CD4-positive, alpha-beta memory T cell (primary cell): ENCODE measurements at regions not wholly inside any gene's neighbourhood (a gene's known extent, or its start where the extent isn't known, plus 50 kb on each side); places are given as distances from the start of the nearest gene placed in this dataset.
A peak's percentile ranks its signal among the peaks of the same experiment; 100 is the strongest.
"Not testable (repeated sequence)": the region's sequence is repeated elsewhere in the genome, so short reads cannot be mapped to it uniquely, and the experiment has no call there.

Experiments
- CTCF ChIA-PET: fragments of 350-600 bp; sonication (Branson Sonifier 250); formaldehyde crosslinking; loops from one replicate; lab custom pipeline; 2021; ENCODE audit warnings: inconsistent platforms; ENCODE audit not compliant: partially characterized antibody; lab: Charles Lee
- POLR2A ChIA-PET: fragments of 350-600 bp; sonication (Branson Sonifier 250); formaldehyde crosslinking; loops from one replicate; lab custom pipeline; 2021; ENCODE audit not compliant: partially characterized antibody; lab: Charles Lee
- DNase-seq, 5 donors: peaks; one replicate each; pipeline versions ENCODE4 v3.0.0 to v3.0.0-alpha.2; 2020 to 2022; ENCODE audit warnings: mixed read lengths in 1 of 5
- H3K27ac ChIP-seq: one replicate; pipeline ENCODE4 v1.7.0; 2013; ENCODE audit warnings: low read depth, low read length
- H3K27me3 ChIP-seq: 2 replicates; pipeline ENCODE4 v1.7.0; 2013; ENCODE audit warnings: mild to moderate bottlenecking, low read length, moderate library complexity; ENCODE audit not compliant: insufficient read depth
- H3K36me3 ChIP-seq: 2 replicates; pipeline ENCODE4 v1.7.0; 2013; ENCODE audit warnings: mild to moderate bottlenecking, low read length, moderate library complexity; ENCODE audit not compliant: insufficient read depth
- H3K4me1 ChIP-seq: 2 replicates; pipeline ENCODE4 v1.7.0; 2013; ENCODE audit warnings: mild to moderate bottlenecking, low read length, moderate library complexity; ENCODE audit not compliant: insufficient read depth
- H3K4me3 ChIP-seq, 2 donors: one replicate each; pipeline ENCODE4 v1.7.0; 2013; ENCODE audit warnings: low read length in 2 of 2, mild to moderate bottlenecking in 1 of 2
- H3K9me3 ChIP-seq, 2 donors: one replicate each; pipeline ENCODE4 v1.7.0; 2013; ENCODE audit warnings: low read length in 2 of 2, control low read depth in 1 of 2; ENCODE audit not compliant: control insufficient read depth in 1 of 2
- H3K27ac Mint-ChIP-seq, 7 donors: one replicate each; pipeline ENCODE4 v1.8.0; 2020 to 2021; ENCODE audit warnings: mixed read lengths in 7 of 7, mild to moderate bottlenecking in 6 of 7, inconsistent platforms in 3 of 7, moderate library complexity in 3 of 7
- H3K27me3 Mint-ChIP-seq, 2 donors: one replicate each; pipeline ENCODE4 v1.8.0; 2020 to 2021; ENCODE audit warnings: mixed read lengths in 2 of 2
- H3K36me3 Mint-ChIP-seq, 2 donors: one replicate each; pipeline ENCODE4 v1.8.0; 2020 to 2021; ENCODE audit warnings: mixed read lengths in 2 of 2, inconsistent platforms in 1 of 2, mild to moderate bottlenecking in 1 of 2
- H3K4me1 Mint-ChIP-seq, 4 donors: one replicate each; pipeline ENCODE4 v1.8.0; 2020 to 2021; ENCODE audit warnings: mixed read lengths in 4 of 4, mild to moderate bottlenecking in 1 of 4
- H3K4me3 Mint-ChIP-seq, 8 donors: one replicate each; pipeline ENCODE4 v1.8.0; 2020 to 2021; ENCODE audit warnings: mixed read lengths in 8 of 8, mild to moderate bottlenecking in 7 of 8, moderate library complexity in 6 of 8, inconsistent platforms in 3 of 8
- H3K9me3 Mint-ChIP-seq, 8 donors: one replicate each; pipeline ENCODE4 v1.8.0; 2020 to 2021; ENCODE audit warnings: mixed read lengths in 8 of 8, mild to moderate bottlenecking in 5 of 8, inconsistent platforms in 3 of 8, moderate library complexity in 1 of 8
- intact Hi-C: fragments of 100-400 bp; cut with micrococcal nuclease; formaldehyde crosslinking; loops from one replicate; pipeline ENCODE4 v1.15.1; 2023

DNA sequence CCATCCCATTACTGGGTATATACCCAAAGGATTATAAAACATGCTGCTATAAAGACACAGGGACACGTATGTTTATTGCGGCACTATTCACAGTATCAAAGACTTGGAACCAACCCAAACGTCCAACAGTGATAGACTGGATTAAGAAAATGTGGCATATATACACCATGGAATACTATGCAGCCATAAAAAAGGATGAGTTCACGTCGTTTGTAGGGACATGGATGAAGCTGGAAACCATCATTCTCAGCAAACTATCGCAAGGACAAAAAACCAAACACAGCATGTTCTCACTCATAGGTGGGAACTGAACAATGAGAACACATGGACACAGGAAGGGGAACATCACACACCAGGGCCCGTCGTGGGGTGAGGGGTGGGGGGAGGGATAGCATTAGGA, 106.1 kb downstream of the CHD1L start:
- H3K4me3 ChIP-seq, H3K27me3 ChIP-seq, H3K27ac Mint-ChIP-seq, intact Hi-C loops, H3K27ac ChIP-seq, H3K36me3 Mint-ChIP-seq, DNase-seq, H3K4me1 ChIP-seq, H3K4me1 Mint-ChIP-seq, POLR2A ChIA-PET, H3K4me3 Mint-ChIP-seq, H3K9me3 ChIP-seq, H3K36me3 ChIP-seq: not testable (repeated sequence)
- peaks cover 24 to 32% of the 10 kb centered on the region in 2 donors for H3K27me3 Mint-ChIP-seq
- CTCF ChIA-PET, result interaction anchor here (1.2 kb wide), 1 partner anchor 12 kb away, joined by 4 read pairs; no protein-coding TSS in a partner anchor
- peaks cover 0 to 20% (median 2%) of the 10 kb centered on the region in 8 donors for H3K9me3 Mint-ChIP-seq

DNA sequence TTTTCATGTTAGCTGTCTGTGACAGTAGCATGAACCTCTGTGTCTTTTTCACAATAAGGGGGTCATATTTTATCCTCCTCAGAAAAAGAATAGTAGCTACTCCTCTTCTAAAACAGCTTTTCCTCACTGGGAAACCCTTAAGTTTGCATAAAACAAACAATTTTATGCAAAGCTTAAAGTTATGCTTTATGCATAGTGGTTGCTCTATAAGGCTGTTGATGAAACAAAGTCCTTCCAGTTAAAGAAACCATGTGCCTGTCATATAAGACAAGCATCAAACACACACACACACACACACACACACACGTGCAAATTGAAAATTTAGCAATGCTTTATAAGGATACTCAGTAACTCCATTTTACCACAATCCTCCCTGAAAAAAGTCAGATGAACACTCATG, 107.0 kb downstream of the CHD1L start:
- no peaks in the 10 kb centered on the region for H3K36me3 Mint-ChIP-seq
- Histone ChIP-seq H3K36me3 (no peaks in the 10 kb centered on the region), H3K9me3 (no peaks in the 10 kb centered on the region), H3K27me3 (no peaks in the 10 kb centered on the region), H3K4me1 (no peaks in the 10 kb centered on the region), H3K4me3 (no peak overlapping the region), H3K27ac (no peak overlapping the region)
- POLR2A ChIA-PET, result no interaction called here
- H3K9me3 Mint-ChIP-seq, result peaks cover 0 to 16% (median 1%) of the 10 kb centered on the region in 8 donors
- intact Hi-C loops, result no loop called here
- CTCF ChIA-PET, result no interaction called here
- no peak overlapping the region for H3K4me3 Mint-ChIP-seq
- no peak overlapping the region for H3K27ac Mint-ChIP-seq
- peaks cover 21 to 25% of the 10 kb centered on the region in 2 donors for H3K27me3 Mint-ChIP-seq
- no peak for DNase-seq
- no peaks in the 10 kb centered on the region for H3K4me1 Mint-ChIP-seq

DNA sequence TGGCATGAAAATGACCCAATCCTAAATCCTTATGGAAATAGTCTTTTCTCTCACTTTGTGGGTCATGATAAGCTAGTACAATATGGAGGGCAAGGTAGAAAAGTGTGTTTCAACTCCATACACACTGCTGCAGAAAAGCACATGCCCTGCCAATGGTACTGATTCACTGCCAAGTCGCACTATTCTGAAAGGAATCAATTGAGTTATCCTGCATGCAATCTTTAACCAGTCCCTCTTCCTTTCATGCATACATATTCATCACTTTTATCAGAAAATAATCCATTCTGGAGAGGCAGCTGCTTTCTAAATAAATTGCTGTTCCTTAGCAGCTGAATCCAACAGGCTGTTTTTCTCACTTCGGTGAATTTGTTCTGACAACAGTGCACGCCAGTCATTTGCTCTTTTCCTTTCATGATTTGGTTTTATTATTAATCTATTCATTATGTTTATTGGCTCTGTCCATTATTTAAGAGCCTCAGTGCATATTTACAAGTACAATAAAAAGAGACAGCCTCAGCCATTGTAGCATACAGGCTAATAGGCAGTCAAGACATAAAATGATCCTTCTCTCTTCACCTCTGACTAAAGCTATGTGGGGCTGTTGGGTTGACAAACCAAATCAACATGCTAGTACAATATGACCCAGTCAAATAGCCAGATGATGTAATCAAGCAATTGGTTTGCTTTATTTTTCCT, 108.8 kb downstream of the CHD1L start:
- H3K9me3 Mint-ChIP-seq, result peaks cover 0 to 8% (median 0%) of the 10 kb centered on the region in 8 donors
- H3K4me1 Mint-ChIP-seq, result no peaks in the 10 kb centered on the region
- no peak overlapping the region for H3K4me3 Mint-ChIP-seq
- peaks cover 7 to 9% of the 10 kb centered on the region in 2 donors for H3K27me3 Mint-ChIP-seq
- H3K4me3 ChIP-seq, result no peak overlapping the region
- H3K27me3 ChIP-seq, result no peaks in the 10 kb centered on the region
- intact Hi-C loops, result no loop called here
- no peak for DNase-seq
- CTCF ChIA-PET, result no interaction called here
- H3K36me3 Mint-ChIP-seq, result no peaks in the 10 kb centered on the region
- H3K27ac ChIP-seq, result no peak overlapping the region
- no peaks in the 10 kb centered on the region for H3K36me3 ChIP-seq
- POLR2A ChIA-PET, result no interaction called here
- no peaks in the 10 kb centered on the region for H3K4me1 ChIP-seq
- H3K27ac Mint-ChIP-seq, result no peak overlapping the region
- H3K9me3 ChIP-seq, result no peaks in the 10 kb centered on the region

DNA sequence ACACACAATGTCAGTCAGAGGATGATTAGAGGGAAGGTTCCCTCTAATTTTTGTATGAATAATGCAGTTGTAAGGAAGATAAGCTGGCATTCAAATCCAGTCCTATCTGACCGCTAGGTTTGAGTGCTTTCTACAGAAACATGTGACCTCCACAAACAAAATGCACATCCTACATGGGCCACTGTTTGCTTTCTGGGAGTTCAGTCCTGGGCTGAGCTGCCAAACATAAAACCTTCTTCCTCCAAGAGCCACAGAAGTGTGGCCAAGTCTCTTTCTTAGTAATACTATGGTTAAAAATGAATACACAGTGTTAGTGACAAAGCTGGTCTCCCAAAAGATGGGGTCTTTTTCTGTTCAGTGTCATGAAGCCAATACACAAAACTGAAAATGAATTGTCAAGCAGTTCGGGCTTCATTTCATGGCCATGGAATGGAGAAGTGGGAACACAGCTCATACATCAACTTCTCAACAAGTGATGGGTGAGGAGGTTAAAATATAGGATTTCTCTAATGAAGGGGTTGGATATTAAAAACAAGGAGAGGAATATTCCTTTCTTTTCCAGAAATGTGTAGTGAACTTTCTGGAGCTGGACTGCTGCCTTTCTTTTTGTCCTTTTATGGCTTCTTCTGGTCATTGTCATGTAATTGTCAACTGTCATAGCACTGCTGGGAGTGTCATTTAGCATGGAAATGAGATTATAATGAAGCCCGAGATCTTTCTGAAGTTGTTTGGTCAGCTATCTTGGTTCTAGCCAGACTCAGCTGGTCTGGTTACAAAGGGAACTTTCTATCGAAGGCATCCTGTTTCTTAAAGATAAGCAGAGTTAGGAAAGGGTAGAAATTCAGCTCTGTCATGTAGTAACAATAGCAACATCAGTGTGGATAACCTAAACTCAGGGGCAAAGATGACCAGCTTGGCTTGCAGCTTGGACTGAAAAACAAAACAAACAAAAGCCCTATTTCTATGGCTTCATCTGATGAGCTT, 135.1 kb downstream of the CHD1L start:
- Mint-ChIP-seq H3K9me3 (peaks cover 0 to 21% (median 15%) of the 10 kb centered on the region in 8 donors), H3K4me1 (no peaks in the 10 kb centered on the region), H3K36me3 (no peaks in the 10 kb centered on the region), H3K27me3 (peaks cover 10 to 11% of the 10 kb centered on the region in 2 donors), H3K27ac (peak overlapping the region in 1 of 7 donors; percentile 16), H3K4me3 (no peak overlapping the region)
- Histone ChIP-seq H3K4me1 (no peaks in the 10 kb centered on the region), H3K4me3 (no peak overlapping the region), H3K36me3 (no peaks in the 10 kb centered on the region), H3K27me3 (no peaks in the 10 kb centered on the region), H3K9me3 (no peaks in the 10 kb centered on the region), H3K27ac (no peak overlapping the region)
- CTCF ChIA-PET, result interaction anchor here (1.8 kb wide), 1 partner anchor 13 kb away, joined by 9 read pairs; no protein-coding TSS in a partner anchor
- DNase-seq, result no peak
- POLR2A ChIA-PET, result no interaction called here
- intact Hi-C loops, result no loop called here

DNA sequence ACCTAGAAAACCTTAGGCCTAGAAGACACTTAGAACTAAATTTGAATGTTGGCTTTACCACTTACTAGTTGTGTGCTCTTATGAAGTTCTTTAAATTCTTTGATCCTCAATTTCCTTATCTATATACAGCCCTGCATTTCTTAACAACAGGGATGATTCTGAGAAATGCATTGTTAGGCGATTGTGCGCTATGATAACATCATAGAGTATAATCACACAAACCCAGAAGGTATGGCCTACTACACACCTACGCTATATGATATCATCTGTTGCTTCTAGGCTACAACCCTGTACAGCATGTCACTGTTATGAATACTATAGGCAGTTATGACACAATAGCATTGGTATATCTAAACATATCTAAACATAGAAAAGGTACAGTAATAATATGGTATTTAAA, 137.4 kb downstream of the CHD1L start:
- Mint-ChIP-seq H3K36me3 (no peaks in the 10 kb centered on the region), H3K4me1 (no peaks in the 10 kb centered on the region), H3K27ac (no peak overlapping the region), H3K4me3 (no peak overlapping the region), H3K9me3 (peaks cover 0 to 11% (median 1%) of the 10 kb centered on the region in 8 donors), H3K27me3 (no peaks in the 10 kb centered on the region)
- Histone ChIP-seq H3K36me3 (no peaks in the 10 kb centered on the region), H3K4me1 (no peaks in the 10 kb centered on the region), H3K4me3 (no peak overlapping the region), H3K27ac (no peak overlapping the region), H3K27me3 (no peaks in the 10 kb centered on the region), H3K9me3 (no peaks in the 10 kb centered on the region)
- ChIA-PET CTCF (interaction anchor here (2.4 kb wide), 1 partner anchor 9 kb away, joined by 11 read pairs; no protein-coding TSS in a partner anchor), POLR2A (no interaction called here)
- no peak for DNase-seq
- intact Hi-C loops, result no loop called here

DNA sequence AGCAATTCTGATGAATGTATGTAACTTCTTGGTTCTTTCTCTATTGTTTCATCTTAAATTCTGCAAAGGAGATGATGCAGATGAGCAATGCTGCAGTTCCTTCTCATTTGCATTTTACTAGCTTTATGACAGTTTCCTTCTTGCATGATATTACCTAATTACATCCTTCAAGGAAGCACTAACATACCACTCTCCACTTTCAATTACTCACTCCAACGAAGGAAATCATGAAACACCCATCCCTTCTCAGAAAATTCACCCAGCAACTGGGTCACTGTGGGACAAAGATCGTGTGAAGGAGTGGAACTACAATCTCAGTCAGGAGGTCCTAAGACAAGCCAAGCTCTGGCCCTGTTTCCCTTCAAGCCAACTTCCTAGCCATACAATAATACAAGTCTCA, 142.3 kb downstream of the CHD1L start:
- H3K27ac ChIP-seq, result no peak overlapping the region
- no peak overlapping the region for H3K4me3 ChIP-seq
- H3K27ac Mint-ChIP-seq, result no peak overlapping the region
- no peaks in the 10 kb centered on the region for H3K4me1 ChIP-seq
- H3K9me3 ChIP-seq, result no peaks in the 10 kb centered on the region
- intact Hi-C loops, result no loop called here
- no peaks in the 10 kb centered on the region for H3K27me3 ChIP-seq
- DNase-seq, result no peak
- ChIA-PET CTCF (no interaction called here), POLR2A (no interaction called here)
- no peaks in the 10 kb centered on the region for H3K4me1 Mint-ChIP-seq
- peaks cover 2 to 5% of the 10 kb centered on the region in 2 donors for H3K27me3 Mint-ChIP-seq
- H3K9me3 Mint-ChIP-seq, result no peaks in the 10 kb centered on the region
- no peaks in the 10 kb centered on the region for H3K36me3 Mint-ChIP-seq
- no peak overlapping the region for H3K4me3 Mint-ChIP-seq
- H3K36me3 ChIP-seq, result no peaks in the 10 kb centered on the region

DNA sequence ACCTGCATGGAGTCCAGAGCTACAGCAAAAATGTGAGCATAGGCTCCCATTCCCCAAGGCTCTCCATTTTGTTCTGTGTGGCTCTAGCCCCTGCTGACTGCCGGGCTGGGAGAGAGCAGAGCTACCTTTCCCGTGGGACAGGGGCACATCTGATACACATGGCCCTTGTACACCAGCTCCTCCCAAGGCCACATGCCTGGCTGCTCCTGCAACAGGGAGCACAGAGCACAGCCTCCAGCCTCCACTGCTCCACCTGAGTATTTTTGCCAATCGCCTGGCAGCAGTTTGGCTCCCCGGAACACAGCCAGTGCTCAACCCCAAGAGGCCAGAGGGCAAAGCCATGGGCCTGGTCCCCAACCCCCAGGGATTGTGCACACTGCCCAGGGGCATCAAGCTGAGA, 146.5 kb downstream of the CHD1L start:
- Histone ChIP-seq H3K4me1 (no peaks in the 10 kb centered on the region), H3K27ac (no peak overlapping the region), H3K9me3 (no peaks in the 10 kb centered on the region), H3K4me3 (no peak overlapping the region), H3K36me3 (no peaks in the 10 kb centered on the region), H3K27me3 (peaks cover 5% of the 10 kb centered on the region)
- ChIA-PET POLR2A (no interaction called here), CTCF (interaction anchor here (0.7 to 2.9 kb wide), 5 partner anchors 9 to 115 kb away, joined by 3 to 37 read pairs (median 9); no protein-coding TSS in a partner anchor)
- Mint-ChIP-seq H3K9me3 (peaks cover 0 to 5% (median 0%) of the 10 kb centered on the region in 8 donors), H3K27me3 (peaks cover 8 to 17% of the 10 kb centered on the region in 2 donors), H3K27ac (no peak overlapping the region), H3K4me3 (no peak overlapping the region), H3K4me1 (no peaks in the 10 kb centered on the region), H3K36me3 (no peaks in the 10 kb centered on the region)
- intact Hi-C loops, result no loop called here
- DNase-seq, result no peak
